HG03558 (cell line): ENCODE measurements at regions not wholly inside any gene's neighbourhood (a gene's known extent, or its start where the extent isn't known, plus 50 kb on each side); places are given as distances from the start of the nearest gene placed in this dataset.

Experiments
- ATAC-seq: cut with Tn5 transposase; IDR thresholded peaks from one replicate; pipeline ENCODE4 v1.9.1; 2021; ENCODE audit warnings: moderate number of reproducible peaks; ENCODE audit not compliant: unreplicated experiment; ENCODE audit errors: extremely low read depth

- no peak for ATAC-seq
Measured at GRCh38 chr2:40879305-40879704, 427.4 kb upstream of the SLC8A1 start.

- ATAC-seq: no peak
Measured at GRCh38 chr2:40886100-40886499, 434.2 kb upstream of the SLC8A1 start.

GRCh38 chr2:40886655-40887054 is 434.8 kb upstream of the SLC8A1 start:
- ATAC-seq: no peak

GRCh38 chr2:40896358-40896757 is 444.5 kb upstream of the SLC8A1 start:
- ATAC-seq: no peak

GRCh38 chr2:40914666-40915065 is 462.8 kb upstream of the SLC8A1 start:
- no peak for ATAC-seq

- no peak for ATAC-seq
Measured at GRCh38 chr2:40915651-40916050, 463.8 kb upstream of the SLC8A1 start.

- no peak for ATAC-seq
Measured at GRCh38 chr2:40935349-40935748, 483.5 kb upstream of the SLC8A1 start.

- ATAC-seq: no peak
Measured at GRCh38 chr2:40937284-40937683, 485.4 kb upstream of the SLC8A1 start.

GRCh38 chr2:40953341-40953740 is 501.5 kb upstream of the SLC8A1 start:
- no peak for ATAC-seq

- no peak for ATAC-seq
Measured at GRCh38 chr2:40955042-40955441, 503.2 kb upstream of the SLC8A1 start.

GRCh38 chr2:40955635-40956034 is 503.7 kb upstream of the SLC8A1 start:
- no peak for ATAC-seq

GRCh38 chr2:40957508-40957907 is 505.6 kb upstream of the SLC8A1 start:
- no peak for ATAC-seq

- ATAC-seq: no peak
Measured at GRCh38 chr2:40962026-40962425, 510.1 kb upstream of the SLC8A1 start.

- no peak for ATAC-seq
Measured at GRCh38 chr2:40964509-40965250, 512.8 kb upstream of the SLC8A1 start.

- ATAC-seq: no peak
Measured at GRCh38 chr2:40967451-40967850, 515.6 kb upstream of the SLC8A1 start.

GRCh38 chr2:40975151-40975550 is 523.3 kb upstream of the SLC8A1 start:
- ATAC-seq: no peak

GRCh38 chr2:40997362-40997761 is 545.5 kb upstream of the SLC8A1 start:
- ATAC-seq: no peak

GRCh38 chr2:41000374-41000773 is 548.5 kb upstream of the SLC8A1 start:
- ATAC-seq: no peak

GRCh38 chr2:41000906-41001305 is 549.0 kb upstream of the SLC8A1 start:
- no peak for ATAC-seq

GRCh38 chr2:41004700-41005099 is 552.8 kb upstream of the SLC8A1 start:
- ATAC-seq: no peak

GRCh38 chr2:41020358-41020757 is 568.5 kb upstream of the SLC8A1 start:
- ATAC-seq: no peak

- ATAC-seq: no peak
Measured at GRCh38 chr2:41024816-41025215, 572.9 kb upstream of the SLC8A1 start.
